HL-60 (cell line): ENCODE measurements at regions not wholly inside any gene's neighbourhood (a gene's known extent, or its start where the extent isn't known, plus 50 kb on each side); places are given as distances from the start of the nearest gene placed in this dataset.

Experiments used
- POLR2AphosphoS5 ChIP-seq: IDR thresholded peaks from 2 replicates; pipeline ENCODE4 v1.6.1; 2012; ENCODE audit warnings: low read depth
- SPI1 ChIP-seq: IDR thresholded peaks from 2 replicates; pipeline ENCODE4 v1.6.1; 2012; ENCODE audit warnings: low read depth, mild to moderate bottlenecking, borderline replicate concordance
- TF ChIP-seq, protein P1 (sequence below): IDR thresholded peaks from one replicate; pipeline ENCODE4 v1.5.1; 2011; ENCODE audit warnings: low read length, control low read depth, inconsistent platforms; ENCODE audit not compliant: insufficient read depth

DNA sequence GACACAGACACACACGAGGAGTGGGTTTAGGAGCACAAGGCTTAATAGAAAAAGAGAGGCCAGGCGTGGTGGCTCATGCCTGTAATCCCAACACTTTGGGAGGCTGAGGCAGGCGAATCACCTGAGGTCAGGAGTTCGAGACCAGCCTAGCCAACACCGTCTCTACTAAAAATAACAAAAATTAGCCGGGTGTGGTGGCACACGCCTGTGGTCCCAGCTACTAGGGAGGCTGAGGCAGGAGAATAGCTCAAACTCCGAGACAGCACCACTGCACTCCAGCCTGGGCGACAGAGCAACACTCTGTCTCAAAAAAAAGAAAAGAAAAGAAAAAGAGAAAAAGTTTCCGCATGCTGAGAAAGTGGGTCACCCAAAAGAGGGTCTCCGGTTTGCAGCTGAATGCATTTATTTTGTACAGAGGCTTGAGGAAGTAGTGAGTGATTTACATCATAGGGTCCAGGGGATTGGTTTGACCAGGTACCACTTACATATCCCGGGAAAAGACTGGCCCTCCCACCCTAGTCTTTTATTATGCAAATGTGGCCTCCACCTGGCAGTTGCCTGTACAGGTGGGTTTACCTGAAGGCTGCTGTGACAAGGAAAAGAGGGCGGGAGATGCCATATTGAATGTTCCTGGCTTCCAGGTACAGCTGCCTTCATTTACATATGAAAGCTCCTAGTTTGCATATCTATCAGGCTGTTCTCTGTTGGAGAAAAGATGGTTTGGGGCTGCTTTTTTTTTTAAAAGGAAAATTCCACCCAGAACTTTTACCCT is 366.2 kb upstream of the GRAMD2B start:
- TF ChIP-seq, protein P1, sequence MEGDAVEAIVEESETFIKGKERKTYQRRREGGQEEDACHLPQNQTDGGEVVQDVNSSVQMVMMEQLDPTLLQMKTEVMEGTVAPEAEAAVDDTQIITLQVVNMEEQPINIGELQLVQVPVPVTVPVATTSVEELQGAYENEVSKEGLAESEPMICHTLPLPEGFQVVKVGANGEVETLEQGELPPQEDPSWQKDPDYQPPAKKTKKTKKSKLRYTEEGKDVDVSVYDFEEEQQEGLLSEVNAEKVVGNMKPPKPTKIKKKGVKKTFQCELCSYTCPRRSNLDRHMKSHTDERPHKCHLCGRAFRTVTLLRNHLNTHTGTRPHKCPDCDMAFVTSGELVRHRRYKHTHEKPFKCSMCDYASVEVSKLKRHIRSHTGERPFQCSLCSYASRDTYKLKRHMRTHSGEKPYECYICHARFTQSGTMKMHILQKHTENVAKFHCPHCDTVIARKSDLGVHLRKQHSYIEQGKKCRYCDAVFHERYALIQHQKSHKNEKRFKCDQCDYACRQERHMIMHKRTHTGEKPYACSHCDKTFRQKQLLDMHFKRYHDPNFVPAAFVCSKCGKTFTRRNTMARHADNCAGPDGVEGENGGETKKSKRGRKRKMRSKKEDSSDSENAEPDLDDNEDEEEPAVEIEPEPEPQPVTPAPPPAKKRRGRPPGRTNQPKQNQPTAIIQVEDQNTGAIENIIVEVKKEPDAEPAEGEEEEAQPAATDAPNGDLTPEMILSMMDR, result no peak
- no peak for TF ChIP-seq POLR2AphosphoS5
- no peak for TF ChIP-seq SPI1
